AG04450 (cell line): ENCODE measurements at regions not wholly inside any gene's neighbourhood (a gene's known extent, or its start where the extent isn't known, plus 50 kb on each side); places are given as distances from the start of the nearest gene placed in this dataset.

Experiments
- CTCF ChIA-PET: fragments of 300-600, 350-600 bp; formaldehyde crosslinking; extraction: SDS; loops from one replicate; lab custom pipeline; 2022; ENCODE audit warnings: antibody characterized with exemption, inconsistent platforms; lab: Charles Lee
- POLR2A ChIA-PET: fragments of 350-600 bp; formaldehyde crosslinking; extraction: SDS; loops from one replicate; lab custom pipeline; 2021; ENCODE audit warnings: antibody characterized with exemption, inconsistent platforms; lab: Yijun Ruan, JAX
- DNase-seq: peaks from one replicate; pipeline ENCODE4 v3.0.0-alpha.2; 2011; ENCODE audit warnings: low read depth, low spot score
- H3K27ac ChIP-seq: one replicate; pipeline ENCODE4 v1.5.1; 2012; ENCODE audit warnings: low read depth, low read length, control low read depth
- H3K27me3 ChIP-seq: one replicate; pipeline ENCODE4 v1.6.0; 2012; ENCODE audit warnings: low read length; ENCODE audit not compliant: control insufficient read depth, insufficient read depth
- H3K4me3 ChIP-seq: 2 replicates; pipeline ENCODE4 v1.5.1; 2011; ENCODE audit warnings: mild to moderate bottlenecking, low read depth, low read length, control low read depth
- H3K9me3 ChIP-seq: 2 replicates; pipeline ENCODE4 v1.5.1; 2012; ENCODE audit warnings: low read length; ENCODE audit not compliant: control insufficient read depth, insufficient read depth
- CTCF ChIP-seq: IDR thresholded peaks from 2 replicates; pipeline ENCODE4 v1.5.1; 2011; ENCODE audit warnings: low read depth, low read length, control low read depth, inconsistent platforms

GRCh38 chr4:41332510-41333054 lies 75.9 kb downstream of the UCHL1 start:
- Histone ChIP-seq H3K27ac (no peak overlapping the region), H3K9me3 (no peaks in the 10 kb centered on the region), H3K27me3 (peaks cover 11% of the 10 kb centered on the region), H3K4me3 (no peak overlapping the region)
- ChIA-PET POLR2A (no interaction called here), CTCF (no interaction called here)
- DNase-seq: no peak
- TF ChIP-seq CTCF: no peak

- no peaks in the 10 kb centered on the region for H3K9me3 ChIP-seq
- no peak for TF ChIP-seq CTCF
- no peak overlapping the region for H3K4me3 ChIP-seq
- no peak overlapping the region for H3K27ac ChIP-seq
- ChIA-PET CTCF (no interaction called here), POLR2A (no interaction called here)
- peaks cover 8% of the 10 kb centered on the region for H3K27me3 ChIP-seq
- no peak for DNase-seq
These were observed 77.5 kb downstream of the UCHL1 start for GRCh38 chr4:41334182-41334581.

GRCh38 chr4:41339812-41340809 lies 83.4 kb downstream of the UCHL1 start:
- no peak for TF ChIP-seq CTCF
- Histone ChIP-seq H3K9me3 (no peaks in the 10 kb centered on the region), H3K27me3 (peaks cover 3% of the 10 kb centered on the region), H3K4me3 (no peak overlapping the region), H3K27ac (no peak overlapping the region)
- DNase-seq: no peak
- ChIA-PET CTCF (interaction anchor here (1.2 to 1.6 kb wide), 3 partner anchors 81 to 543 kb away, joined by 3 to 4 read pairs (median 3); no protein-coding TSS in a partner anchor), POLR2A (no interaction called here)

DNA sequence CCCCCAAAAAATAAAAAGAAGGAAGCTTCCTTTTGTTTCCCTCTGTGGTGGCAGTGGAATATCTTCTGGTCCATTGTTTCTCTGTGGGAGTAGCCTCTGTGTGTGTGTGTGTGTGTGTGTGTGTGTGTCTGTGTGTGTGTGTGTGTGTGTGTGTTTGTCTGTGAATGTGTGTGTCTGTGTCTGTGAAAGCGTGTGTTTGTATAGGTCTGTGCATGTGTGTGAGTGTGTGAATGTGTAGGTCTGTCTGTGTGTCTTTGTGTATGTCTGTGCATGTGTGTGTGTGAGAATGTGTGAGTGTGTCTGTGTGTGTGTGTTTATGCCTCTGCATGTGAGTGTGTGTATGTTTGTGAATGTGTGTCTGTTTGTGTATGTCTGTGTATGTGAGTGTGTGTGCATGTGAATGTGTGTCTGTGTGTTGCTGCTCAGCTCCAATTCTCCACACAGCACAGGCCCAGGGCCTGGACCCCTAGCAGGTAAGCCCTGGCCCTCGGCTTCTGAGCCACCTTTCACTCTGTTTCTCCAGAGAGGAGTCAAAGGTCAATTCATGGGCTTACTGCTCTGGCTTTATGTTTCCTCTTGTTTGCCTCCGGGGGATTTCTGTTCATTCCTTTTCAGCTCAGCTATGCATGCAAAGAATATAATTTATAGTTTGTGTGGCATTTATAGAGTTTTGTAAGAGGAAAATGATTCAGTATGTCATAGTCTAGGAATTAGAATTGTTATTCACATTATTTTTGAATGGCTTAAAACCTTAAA lies 89.8 kb downstream of the UCHL1 start:
- DNase-seq: no peak
- TF ChIP-seq CTCF: no peak
- CTCF ChIA-PET: interaction anchor here (0.6 kb wide), 1 partner anchor 297 kb away, joined by 6 read pairs; no protein-coding TSS in a partner anchor
- no peak overlapping the region for H3K4me3 ChIP-seq
- POLR2A ChIA-PET: no interaction called here
- no peaks in the 10 kb centered on the region for H3K9me3 ChIP-seq
- H3K27me3 ChIP-seq: no peaks in the 10 kb centered on the region
- H3K27ac ChIP-seq: no peak overlapping the region
